Kasumi-1 (cell line): ENCODE measurements at regions not wholly inside any gene's neighbourhood (a gene's known extent, or its start where the extent isn't known, plus 50 kb on each side); places are given as distances from the start of the nearest gene placed in this dataset.

Experiments used
- DNase-seq, 2 experiments: peaks; one replicate each; lab custom pipeline; 2025; lab: John Stamatoyannopoulos, UW

DNA sequence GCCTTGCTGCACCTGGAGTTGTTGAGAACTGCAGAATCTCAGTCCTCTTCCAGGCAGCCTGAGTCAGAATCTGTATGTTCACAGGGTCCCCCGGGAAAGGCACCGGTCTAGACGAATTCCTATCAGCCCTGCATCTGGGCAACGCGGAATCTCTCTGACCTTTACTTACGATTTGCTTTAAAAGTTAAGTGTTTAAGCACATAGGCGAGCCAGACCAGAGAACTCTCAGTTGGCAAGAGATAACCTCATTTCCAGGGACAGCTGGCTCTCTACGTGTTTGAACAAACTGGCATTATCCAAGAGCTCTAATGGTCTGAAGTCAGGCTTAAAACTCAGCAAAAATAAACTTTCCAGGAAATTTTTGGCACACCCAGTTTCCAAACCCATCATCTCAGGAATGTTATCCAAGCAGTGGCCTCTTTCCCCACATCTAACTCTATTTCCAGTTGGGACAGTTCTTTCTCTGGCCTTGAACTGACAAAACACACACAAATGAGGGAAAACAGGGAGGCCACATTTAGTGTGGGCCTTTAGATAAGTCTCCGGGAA, 53.4 kb downstream of the HES1 start:
- DNase-seq, result no peak

DNA sequence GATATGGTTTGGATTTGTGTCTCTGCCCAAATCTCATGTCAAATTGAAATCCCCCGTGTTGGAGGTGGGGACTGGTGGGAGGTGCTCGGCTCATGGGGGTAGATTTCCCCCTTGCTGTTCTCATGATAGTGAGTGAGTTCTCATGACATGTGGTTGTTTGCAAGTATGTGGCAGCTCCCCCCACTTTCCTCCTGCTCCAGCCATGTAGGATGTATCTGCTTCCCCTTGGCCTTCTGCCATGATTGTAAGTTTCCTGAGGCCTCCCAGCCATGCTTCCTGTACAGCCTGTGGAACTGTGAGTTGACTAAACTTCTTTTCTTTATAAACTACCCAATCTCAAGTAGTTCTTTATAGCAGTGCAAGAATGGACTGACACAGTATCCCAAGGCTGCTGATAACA, 55.9 kb downstream of the HES1 start:
- peak; percentile 94 to 95 for DNase-seq

DNA sequence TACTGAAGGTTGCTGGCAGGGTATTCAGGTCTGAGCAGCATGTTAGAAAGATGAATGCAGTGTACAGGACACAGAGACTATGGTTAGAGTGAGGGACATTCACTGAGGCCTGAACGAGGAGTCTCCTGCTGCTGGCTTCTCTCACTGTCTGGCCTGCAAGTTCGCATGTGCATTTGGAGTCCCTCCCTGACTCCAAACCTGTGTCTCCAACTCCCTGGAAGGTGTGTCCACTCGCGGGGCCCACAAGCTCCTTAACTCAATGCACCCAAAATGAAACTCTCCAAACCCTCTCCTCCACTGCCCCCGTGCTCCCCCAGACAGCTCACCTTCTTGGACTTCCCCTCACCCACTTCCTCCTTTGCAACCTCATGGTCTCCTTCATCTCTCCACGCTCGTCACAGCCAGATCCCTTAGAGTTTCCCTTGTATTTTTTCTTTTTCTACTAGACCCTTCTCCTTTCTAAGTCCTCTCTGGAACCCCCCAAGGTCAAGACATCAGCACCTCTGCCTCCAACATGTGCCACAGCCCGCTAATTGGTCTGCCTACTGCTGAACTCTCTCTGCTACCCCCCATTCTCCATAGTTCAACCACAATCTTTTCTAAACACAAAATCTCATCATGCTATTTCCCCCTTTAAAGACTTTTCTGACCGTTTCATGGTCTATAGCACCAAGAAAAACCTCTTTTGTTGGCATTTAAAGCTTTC, 58.3 kb downstream of the HES1 start:
- DNase-seq, result peak; percentile 59 to 60

DNA sequence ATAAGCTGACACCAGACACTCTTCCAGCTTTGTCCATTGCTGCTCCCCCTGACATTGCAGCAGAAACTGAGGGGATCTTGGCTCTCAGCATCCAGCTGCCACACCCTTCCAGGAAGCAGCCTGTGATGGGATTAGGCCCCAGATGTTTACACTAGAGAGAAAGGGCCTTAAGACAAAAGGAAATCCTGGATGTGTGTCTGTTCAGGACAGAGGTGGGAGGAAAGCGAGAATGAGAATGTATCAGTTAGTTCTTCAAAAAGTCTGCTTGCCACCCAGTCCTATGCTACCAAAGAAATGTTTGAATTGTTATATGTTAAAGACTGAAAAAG, 58.8 kb downstream of the HES1 start:
- DNase-seq, result no peak

DNA sequence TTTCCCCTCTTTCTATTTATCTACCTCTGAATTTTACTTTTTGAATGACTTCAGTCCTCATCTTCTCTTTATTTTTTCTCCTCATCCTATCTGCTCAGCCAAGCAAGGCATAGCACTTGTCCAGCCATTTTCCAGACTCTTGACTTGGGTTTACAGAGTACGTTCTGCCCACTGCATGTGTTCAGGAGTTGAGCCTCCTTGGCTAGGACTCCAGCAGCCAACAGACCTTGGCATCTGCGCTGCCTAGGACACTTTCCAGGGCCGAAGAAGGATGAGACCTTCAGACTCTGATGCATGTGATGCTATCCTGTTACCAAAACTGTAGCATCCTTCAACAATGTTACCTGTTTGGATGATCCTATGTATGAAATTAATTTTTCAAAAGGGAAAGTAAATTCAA, 59.7 kb downstream of the HES1 start:
- DNase-seq, result no peak

DNA sequence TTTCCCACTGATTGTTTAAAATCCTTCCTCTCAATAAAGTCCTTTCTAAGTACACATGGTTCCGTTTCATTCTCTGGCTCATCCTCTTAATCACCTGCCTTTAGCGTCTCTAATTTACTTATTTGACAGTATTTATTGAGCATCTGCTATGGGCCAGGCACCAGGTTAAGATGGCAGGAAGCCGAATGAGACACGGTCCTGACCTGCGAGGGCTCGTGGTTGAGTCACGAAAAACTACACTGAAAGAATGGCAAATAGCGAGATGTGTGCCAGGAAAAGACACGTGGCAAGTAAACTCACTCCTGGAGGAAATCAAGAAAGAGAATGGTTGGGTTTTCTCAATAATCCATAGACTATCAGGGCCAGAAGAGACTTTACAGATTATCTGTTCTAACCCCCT, 60.9 kb downstream of the HES1 start:
- no peak for DNase-seq

DNA sequence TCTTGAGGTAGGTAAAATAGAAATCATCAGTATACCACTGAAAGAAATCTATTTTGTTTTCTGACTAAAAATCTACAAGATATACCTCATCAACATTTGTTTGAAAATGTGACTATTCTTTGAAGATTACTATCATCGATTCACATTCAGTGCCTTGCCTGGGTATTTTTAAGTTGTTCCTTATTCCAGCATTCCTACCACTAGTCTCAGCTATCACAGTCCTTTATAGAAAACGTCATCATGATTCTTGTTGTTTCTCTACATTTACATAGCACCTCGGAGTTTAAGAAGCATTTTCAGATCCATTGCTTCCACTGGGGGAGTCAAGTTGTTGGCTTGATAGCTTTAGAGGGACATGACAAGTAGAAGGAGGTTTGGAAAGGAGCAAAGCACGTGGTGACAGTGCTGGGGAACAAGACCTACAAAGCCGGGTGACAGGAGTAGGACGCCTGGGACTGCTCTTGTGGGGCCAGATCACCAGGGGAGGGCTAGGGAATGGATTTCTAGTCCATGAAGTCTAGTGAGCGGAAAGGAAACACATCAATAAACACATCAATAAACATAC, 61.5 kb downstream of the HES1 start:
- DNase-seq, result no peak

DNA sequence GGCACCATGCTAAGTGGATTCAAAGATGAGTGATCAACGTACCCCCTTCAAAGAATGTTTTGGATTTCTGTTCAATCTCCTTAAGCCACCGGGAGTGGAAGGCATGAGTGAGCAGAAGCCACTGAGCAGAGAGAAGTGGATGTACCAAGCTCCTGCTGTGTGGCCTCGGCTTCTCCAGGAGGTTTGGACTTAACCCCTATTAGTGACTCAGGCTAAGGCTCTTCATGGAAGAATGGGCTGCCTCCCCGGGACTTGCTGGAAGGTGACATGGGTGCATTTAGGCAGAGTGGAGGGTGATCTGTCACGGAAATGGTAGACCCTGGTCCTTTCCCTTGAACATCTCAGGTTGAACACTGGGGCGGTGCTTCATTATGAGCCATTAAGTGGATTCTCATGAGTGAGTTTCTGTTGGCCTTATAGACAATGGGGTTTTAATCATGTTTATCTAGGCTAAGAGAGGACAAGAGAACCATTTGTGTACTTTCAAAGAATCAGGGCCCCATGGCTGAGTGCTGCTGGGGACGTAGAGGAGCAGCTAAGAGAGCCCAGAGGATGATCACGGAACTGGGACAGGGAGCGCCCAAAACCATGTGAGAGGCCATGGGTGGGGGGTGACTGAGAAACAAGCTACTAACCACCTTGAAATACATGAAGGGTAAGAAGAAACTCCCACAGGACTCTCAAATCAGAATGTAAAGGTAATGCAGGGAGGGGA, 62.2 kb downstream of the HES1 start:
- DNase-seq, result no peak

DNA sequence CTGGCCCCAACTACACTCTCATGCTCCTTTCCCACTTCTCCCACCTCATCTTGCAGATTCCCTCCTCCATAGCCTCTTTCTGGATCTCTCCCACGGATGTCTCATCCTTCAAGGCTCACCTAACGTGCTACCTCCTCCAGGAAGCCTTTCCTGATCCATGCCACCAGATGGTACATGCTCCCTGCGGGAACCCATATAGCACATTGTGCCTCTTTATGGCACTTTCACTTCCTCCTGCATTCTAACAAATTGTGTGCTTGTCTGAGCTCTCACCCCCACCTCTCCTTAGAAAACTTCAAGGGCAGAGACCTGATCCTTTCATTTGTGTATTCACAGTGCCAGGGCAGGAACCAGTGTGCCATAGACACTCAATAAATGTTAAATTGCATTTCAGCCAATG, 63.0 kb downstream of the HES1 start:
- no peak for DNase-seq

DNA sequence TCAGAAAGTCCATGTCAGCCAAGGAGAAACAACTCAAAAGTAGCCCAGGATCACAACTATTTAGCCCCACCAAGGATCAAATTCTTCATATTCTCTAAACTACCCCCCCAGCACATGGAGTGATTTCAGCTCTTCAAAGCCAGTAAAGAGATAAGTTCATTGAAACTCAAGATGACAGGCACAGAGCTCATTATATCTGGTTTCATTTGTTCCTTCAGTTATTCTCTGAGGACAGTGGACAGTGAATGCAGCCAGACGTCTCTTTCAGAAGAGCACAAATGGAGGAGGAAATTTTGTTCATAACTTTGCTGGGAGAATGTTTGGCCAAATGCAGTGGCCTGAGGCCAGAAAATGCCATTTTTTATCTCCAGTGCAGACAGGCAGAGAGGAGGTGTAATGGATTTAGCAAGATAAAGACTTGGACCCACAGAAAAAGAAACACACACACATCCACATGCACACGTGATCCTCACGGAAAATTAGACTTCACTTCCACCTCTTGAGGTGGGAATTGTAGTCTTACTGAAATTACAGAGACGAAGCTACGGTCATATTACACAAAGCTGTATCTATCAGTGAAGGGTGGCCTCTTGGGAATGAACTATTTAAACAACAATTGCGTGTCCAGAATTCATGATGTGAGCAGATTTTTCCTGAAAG, 64.6 kb downstream of the HES1 start:
- DNase-seq, result no peak

DNA sequence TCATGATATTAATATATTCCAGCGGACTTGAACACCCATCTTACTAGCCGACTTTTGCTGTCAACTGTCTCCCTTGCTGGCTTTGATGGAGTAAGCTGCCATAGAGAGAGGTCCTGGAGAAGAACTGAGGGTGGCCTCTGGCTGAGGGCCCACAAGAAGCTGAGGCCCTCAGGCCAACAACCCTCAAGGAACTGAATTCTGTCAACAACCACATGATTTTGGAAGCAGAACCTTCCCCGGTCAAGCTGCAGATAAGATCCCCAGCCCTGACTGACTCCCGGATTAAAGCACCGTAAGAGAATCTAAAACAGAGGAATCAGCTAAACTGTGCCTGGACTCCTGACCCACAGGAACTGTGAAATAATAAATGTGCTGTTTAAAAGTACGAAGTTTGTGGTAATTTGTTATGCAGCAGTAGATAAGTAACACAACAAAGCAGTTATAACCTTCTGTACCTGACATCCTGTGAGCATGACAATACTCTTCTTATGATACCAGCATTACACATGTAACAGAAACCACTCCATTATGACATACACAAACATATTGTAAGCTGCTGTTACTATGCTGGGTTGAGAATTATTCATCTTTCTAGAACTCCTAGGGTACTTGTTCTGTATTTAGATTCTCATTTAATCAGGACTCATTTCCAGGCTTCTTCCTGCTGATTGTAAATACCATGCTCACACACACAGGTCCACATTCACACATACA, 66.2 kb downstream of the HES1 start:
- DNase-seq, result no peak

DNA sequence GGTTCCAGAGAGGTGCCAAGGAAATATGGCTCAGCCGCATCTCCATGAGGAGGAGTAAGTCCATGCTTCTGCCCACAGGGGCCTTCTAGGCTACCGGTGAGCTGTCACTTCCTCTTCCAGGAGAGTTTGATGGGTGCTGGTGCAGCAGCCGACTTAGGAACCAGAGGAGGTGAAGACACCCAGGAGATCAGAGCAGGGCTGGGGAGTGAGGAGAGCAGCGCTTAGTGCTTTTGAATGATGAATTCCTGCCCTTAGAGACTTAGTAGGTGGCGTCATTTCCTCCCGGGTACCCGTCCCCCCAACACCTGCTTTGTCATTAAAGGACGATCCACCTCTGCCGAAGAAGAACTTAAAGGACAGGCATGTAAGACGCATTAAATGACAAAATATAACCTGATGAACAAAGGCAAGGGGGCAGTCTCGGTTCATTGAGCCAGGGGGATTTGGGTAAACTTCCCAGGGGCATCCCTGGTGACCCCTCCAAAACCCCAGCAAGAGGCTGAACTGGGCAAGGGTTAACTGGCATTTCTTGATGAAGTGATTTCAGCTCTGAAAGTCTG, 67.6 kb downstream of the HES1 start:
- peak; percentile 30 to 54 for DNase-seq

DNA sequence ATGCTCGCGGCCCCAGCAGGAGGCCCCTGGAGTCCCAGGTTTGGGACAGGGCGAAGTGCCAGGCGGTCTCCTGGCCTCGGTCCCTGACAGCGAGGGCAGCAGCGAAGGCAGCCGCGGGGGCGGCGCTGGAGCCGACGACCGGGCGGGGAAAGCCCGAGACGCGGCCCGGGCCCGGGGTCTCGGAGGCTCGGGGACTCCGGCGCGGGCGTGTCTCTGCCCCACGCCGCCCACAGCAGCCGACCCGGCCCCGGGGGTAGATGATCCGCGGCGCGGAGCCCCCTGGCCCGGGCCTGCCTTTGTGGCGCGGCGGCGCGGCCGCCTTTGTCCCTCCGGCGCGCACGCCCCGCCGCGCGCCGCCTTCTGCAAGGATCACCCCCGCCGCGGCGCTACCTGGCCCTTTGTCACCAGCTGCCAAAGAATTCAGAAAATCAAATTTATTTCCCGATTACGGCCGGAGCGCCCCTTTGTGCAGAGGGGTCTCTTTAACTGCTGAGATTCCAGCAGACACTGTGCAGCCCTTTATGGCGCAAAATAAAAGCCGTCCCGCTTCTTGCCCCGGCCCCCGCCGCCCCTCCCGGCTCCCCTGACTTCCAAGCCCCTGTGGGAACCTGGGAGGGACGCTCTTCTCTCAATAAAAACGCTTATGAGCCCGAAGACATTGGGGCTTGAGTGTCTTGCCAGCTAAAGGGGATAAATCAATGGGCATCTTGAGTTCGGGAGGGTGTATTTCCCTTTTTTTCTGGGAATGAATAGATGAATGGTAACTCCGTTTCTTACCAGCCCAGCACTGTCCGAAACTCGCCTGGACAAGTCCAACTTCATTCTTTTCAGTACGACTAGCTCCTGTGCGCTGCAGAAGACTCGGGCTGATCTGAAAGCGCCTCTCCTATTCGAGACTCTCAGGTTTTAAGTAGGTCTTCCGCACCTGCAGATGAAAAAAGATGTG, 68.4 kb downstream of the HES1 start:
- peak in 1 of 2 experiments; percentile 29 for DNase-seq

DNA sequence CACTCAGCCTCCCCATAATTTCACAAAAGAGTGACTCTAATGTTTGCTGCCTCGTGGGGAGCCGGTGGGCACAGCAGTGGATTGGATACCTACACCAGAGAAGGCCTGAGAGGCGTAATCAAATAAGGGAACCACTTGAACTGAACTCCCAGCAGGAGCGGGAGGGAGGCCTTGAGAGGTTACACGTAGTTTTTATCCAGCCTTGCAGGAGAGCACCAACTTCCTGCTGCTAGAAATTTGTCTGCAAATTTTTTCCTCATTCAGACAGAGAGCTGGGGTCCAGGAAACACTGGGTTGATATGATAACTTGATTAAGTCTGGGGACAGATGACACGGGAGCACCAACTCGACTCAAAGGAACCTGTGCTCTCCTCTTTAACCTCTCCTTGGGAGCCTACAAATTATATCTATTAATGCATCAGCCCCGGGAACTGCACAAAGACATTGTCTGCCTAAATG, 69.8 kb downstream of the HES1 start:
- peak; percentile 75 for DNase-seq

DNA sequence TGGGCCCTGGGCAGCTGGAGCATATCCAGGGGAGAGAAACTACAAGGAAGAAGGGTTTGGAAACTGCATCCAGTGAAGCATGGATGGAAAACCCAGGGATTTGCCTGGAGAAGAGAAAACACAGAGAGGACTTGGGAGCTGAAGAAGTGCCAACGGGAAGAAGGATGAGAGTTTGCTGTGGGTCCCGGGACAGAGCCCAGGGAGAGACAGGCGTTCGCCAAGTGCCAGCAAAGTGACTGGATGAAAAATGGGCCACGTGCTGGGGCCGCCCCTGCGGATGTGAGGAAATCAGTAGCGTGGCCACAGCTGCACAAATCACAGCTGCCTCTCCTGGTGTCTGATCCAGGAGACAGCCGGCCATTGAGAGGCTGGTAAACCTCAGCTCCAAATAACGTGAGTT, 70.4 kb downstream of the HES1 start:
- no peak for DNase-seq

DNA sequence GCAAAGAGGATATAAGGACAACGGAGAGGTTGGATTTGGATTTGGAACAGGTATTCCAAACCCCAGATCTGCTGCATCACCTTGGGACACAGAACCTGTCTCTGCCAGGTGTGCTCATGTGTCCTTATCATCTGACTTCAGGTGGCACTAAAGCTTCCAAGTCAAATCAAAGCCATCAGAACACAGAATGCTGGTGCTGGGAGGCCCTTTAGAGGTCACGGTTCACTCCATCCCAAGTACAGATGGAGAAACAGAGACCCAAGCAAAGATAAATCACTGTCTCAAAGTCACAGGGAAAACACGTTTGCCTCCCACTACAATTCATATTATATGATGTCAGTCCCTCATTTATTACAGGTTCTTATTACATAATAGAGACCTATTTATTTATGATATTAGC, 72.8 kb downstream of the HES1 start:
- no peak for DNase-seq

DNA sequence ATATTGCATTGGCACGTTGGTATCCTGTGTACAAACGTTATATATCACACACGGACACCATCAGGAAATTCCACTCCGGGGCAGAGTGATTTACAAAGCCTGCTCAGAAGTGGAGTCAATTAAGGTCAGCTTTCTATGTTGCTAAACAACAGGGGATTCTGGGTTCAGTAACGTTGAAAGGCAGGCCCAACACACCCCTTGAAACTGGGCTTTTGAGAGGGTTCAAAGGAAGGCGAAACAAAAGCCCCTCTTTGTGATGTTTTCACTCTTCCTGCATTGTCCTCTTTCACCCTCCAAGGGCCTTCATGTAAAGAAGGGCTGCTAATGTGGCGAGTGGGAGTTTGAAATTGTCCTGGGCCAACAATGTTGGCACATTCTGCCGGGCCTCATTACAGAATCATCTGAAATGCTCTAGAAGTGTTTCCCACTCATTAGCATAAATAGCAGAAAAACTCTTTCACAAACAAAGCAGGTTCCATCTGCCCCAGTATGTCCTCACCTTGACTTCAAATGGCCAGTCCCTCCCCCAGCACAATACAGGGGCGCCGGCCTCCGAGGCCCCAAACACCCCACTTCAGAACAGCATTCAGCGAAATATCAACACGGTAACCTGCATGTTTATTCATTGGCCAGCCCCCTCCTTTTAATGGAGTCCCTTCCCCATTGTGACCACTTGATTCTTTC, 76.4 kb downstream of the HES1 start:
- no peak for DNase-seq

DNA sequence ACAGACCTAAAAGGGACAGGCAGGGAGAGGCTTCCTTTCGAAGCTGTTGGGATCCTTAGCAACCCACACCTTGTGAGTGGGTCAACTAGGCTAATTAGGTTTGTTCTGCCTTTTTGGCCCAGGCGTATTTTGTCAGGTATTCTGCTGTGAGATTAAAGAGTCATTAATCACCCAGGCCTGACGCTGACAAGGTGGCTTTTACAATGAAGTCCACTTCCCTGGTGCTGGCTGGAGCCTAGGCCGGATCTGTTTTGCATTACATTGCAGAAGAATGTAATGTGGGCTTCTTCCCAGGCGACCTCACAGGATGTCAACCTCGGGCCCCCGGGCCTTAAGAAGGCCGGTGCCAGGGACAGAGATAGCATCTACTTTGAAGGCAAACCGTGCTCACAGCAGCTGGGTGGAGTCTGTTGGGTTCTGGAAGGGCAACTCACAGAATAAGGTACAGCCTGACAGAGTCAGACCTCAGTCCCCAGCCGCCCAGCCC, 76.9 kb downstream of the HES1 start:
- DNase-seq, result no peak

DNA sequence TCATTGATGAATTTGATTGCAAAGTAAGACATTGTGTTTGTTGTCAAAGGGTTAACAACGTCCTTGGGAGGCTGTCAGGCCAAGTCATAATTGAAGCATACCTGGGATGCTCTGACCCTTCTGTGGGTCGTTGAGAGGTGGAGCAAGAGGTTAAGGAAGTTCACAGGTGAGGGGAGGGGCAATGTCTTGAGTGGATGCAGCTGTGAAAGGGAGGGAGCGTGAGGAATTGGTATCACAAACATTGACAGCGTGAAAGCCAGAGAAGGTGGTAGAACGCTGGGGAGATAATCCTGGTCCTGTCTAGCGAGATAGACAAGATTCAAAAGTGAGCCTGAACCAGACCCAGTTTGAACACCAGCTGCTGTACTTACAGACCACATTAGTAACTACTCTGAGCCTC, 79.4 kb downstream of the HES1 start:
- no peak for DNase-seq
